H9 (cell line): ENCODE measurements at regions not wholly inside any gene's neighbourhood (a gene's known extent, or its start where the extent isn't known, plus 50 kb on each side); places are given as distances from the start of the nearest gene placed in this dataset.

ENCODE experiments used
- DNase-seq: peaks from one replicate; pipeline ENCODE4 v3.0.0-alpha.2; 2017
- H2AFZ ChIP-seq: one replicate; pipeline ENCODE4 v1.6.1; 2013; ENCODE audit warnings: mild to moderate bottlenecking, low read length, control low read depth, moderate library complexity
- H2AK5ac ChIP-seq: 2 replicates; pipeline ENCODE4 v1.6.1; 2013; ENCODE audit warnings: low read length, control low read depth, mixed read lengths; ENCODE audit not compliant: insufficient read length
- H2BK120ac ChIP-seq: one replicate; pipeline ENCODE4 v1.6.1; 2013; ENCODE audit warnings: low read depth, mild to moderate bottlenecking, low read length, control low read depth, inconsistent platforms; ENCODE audit not compliant: poor library complexity, severe bottlenecking
- H2BK12ac ChIP-seq: 2 replicates; pipeline ENCODE4 v1.6.1; 2013; ENCODE audit warnings: low read length, control low read depth, mixed read lengths, low read depth; ENCODE audit not compliant: insufficient read length
- H2BK15ac ChIP-seq: 2 replicates; pipeline ENCODE4 v1.6.1; 2013; ENCODE audit warnings: low read depth, low read length, control low read depth
- H2BK20ac ChIP-seq: one replicate; pipeline ENCODE4 v1.6.1; 2013; ENCODE audit warnings: low read depth, mild to moderate bottlenecking, low read length, control low read depth, inconsistent platforms; ENCODE audit not compliant: poor library complexity, severe bottlenecking
- H2BK5ac ChIP-seq: 2 replicates; pipeline ENCODE4 v1.6.1; 2013; ENCODE audit warnings: low read length, control low read depth, mixed read lengths; ENCODE audit not compliant: insufficient read length
- H3K14ac ChIP-seq: 2 replicates; pipeline ENCODE4 v1.6.1; 2013; ENCODE audit warnings: low read length, control low read depth; ENCODE audit not compliant: insufficient read depth
- H3K18ac ChIP-seq: 2 replicates; pipeline ENCODE4 v1.6.1; 2013; ENCODE audit warnings: low read depth, mild to moderate bottlenecking, mixed read lengths, low read length, control low read depth; ENCODE audit not compliant: insufficient read length
- H3K23ac ChIP-seq: 2 replicates; pipeline ENCODE4 v1.6.1; 2013; ENCODE audit warnings: low read length, control low read depth, mixed read lengths, low read depth; ENCODE audit not compliant: insufficient read length
- H3K23me2 ChIP-seq: 2 replicates; pipeline ENCODE4 v1.6.1; 2013; ENCODE audit warnings: low read depth, mild to moderate bottlenecking, mixed read lengths, low read length, control low read depth; ENCODE audit not compliant: insufficient read length, poor library complexity, severe bottlenecking
- H3K27ac ChIP-seq: 2 replicates; pipeline ENCODE4 v1.5.1; 2013; ENCODE audit warnings: low read length, control low read depth, mixed read lengths, low read depth; ENCODE audit not compliant: insufficient read length
- H3K27me3 ChIP-seq: 2 replicates; pipeline ENCODE4 v1.6.1; 2013; ENCODE audit warnings: low read length, control low read depth, inconsistent platforms; ENCODE audit not compliant: insufficient read depth
- H3K4ac ChIP-seq: 2 replicates; pipeline ENCODE4 v1.6.1; 2013; ENCODE audit warnings: low read depth, mild to moderate bottlenecking, control low read depth, inconsistent platforms, low read length, moderate library complexity
- H3K4me1 ChIP-seq: 2 replicates; pipeline ENCODE4 v1.6.1; 2013; ENCODE audit warnings: low read length, control low read depth, inconsistent platforms; ENCODE audit not compliant: insufficient read depth
- H3K4me2 ChIP-seq: 2 replicates; pipeline ENCODE4 v1.6.1; 2013; ENCODE audit warnings: low read length, control low read depth, mixed read lengths; ENCODE audit not compliant: insufficient read length, insufficient read depth
- H3K56ac ChIP-seq: 2 replicates; pipeline ENCODE4 v1.6.1; 2013; ENCODE audit warnings: low read depth, mild to moderate bottlenecking, mixed read lengths, low read length, control low read depth; ENCODE audit not compliant: insufficient read length
- H3K79me1 ChIP-seq: 2 replicates; pipeline ENCODE4 v1.6.1; 2013; ENCODE audit warnings: low read depth, mild to moderate bottlenecking, moderate library complexity, low read length, control low read depth, inconsistent platforms; ENCODE audit not compliant: insufficient read depth, poor library complexity, severe bottlenecking
- H3K79me2 ChIP-seq: 2 replicates; pipeline ENCODE4 v1.6.1; 2013; ENCODE audit warnings: low read length, control low read depth, inconsistent platforms; ENCODE audit not compliant: insufficient read depth
- H3K9ac ChIP-seq: 2 replicates; pipeline ENCODE4 v1.6.1; 2013; ENCODE audit warnings: low read length, control low read depth, mixed read lengths; ENCODE audit not compliant: insufficient read length; ENCODE audit errors: extremely low read depth
- H3K9me3 ChIP-seq: one replicate; pipeline ENCODE4 v1.6.1; 2013; ENCODE audit warnings: low read depth, low read length, inconsistent platforms; ENCODE audit not compliant: control insufficient read depth
- H3T11ph ChIP-seq: one replicate; pipeline ENCODE4 v1.6.1; 2013; ENCODE audit warnings: mild to moderate bottlenecking, low read length, control low read depth, inconsistent platforms
- H4K20me1 ChIP-seq: one replicate; pipeline ENCODE4 v1.6.1; 2013; ENCODE audit not compliant: control insufficient read depth, insufficient read length, insufficient read depth
- H4K5ac ChIP-seq: 2 replicates; pipeline ENCODE4 v1.6.1; 2013; ENCODE audit warnings: low read depth, mild to moderate bottlenecking, mixed read lengths, low read length, control low read depth; ENCODE audit not compliant: insufficient read length
- H4K8ac ChIP-seq: replicated peaks from 2 replicates; pipeline ENCODE4 v1.6.1; 2013; ENCODE audit warnings: low read length, control low read depth, mixed read lengths, low read depth; ENCODE audit not compliant: insufficient read length
- H4K91ac ChIP-seq: 2 replicates; pipeline ENCODE4 v1.6.1; 2013; ENCODE audit warnings: low read depth, mild to moderate bottlenecking, moderate library complexity, mixed read lengths, low read length, control low read depth; ENCODE audit not compliant: insufficient read length
- H3K27ac Mint-ChIP-seq, 3 experiments: 2 replicates in 2 of 3; 3 replicates in 1 of 3; pipeline ENCODE4 v1.8.0; 2020 to 2021; ENCODE audit warnings: mixed read lengths in 3 of 3, mild to moderate bottlenecking in 1 of 3, moderate library complexity in 1 of 3
- H3K27me3 Mint-ChIP-seq: 2 replicates; pipeline ENCODE4 v1.8.0; 2021; ENCODE audit warnings: low read depth, mild to moderate bottlenecking, moderate library complexity, mixed read lengths
- H3K36me3 Mint-ChIP-seq, 3 experiments: 2 replicates in 2 of 3; 3 replicates in 1 of 3; pipeline ENCODE4 v1.8.0; 2020 to 2021; ENCODE audit warnings: low read depth in 3 of 3, mixed read lengths in 3 of 3; ENCODE audit not compliant: insufficient read depth in 1 of 3
- H3K4me1 Mint-ChIP-seq, 2 experiments: 2 replicates each; pipeline ENCODE4 v1.8.0; 2020; ENCODE audit warnings: mixed read lengths in 2 of 2
- H3K4me3 Mint-ChIP-seq, 2 experiments: 2 replicates in 1 of 2; 3 replicates in 1 of 2; pipeline ENCODE4 v1.8.0; 2020 to 2021; ENCODE audit warnings: mild to moderate bottlenecking in 2 of 2, mixed read lengths in 2 of 2, moderate library complexity in 1 of 2
- H3K9me3 Mint-ChIP-seq, 2 experiments: 2 replicates in 1 of 2; 3 replicates in 1 of 2; pipeline ENCODE4 v1.8.0; 2020; ENCODE audit warnings: mild to moderate bottlenecking in 2 of 2, mixed read lengths in 2 of 2, moderate library complexity in 1 of 2
- CTCF ChIP-seq: fragments of 200-600 bp; sonication (generic); conservative IDR thresholded peaks from 3 replicates; pipeline ENCODE4 v1.8.0; 2021; ENCODE audit warnings: antibody characterized with exemption, mild to moderate bottlenecking
- WGBS: extraction: QIAGEN DNeasy Blood & Tissue Kit; methylation state at CpG from one replicate; pipeline ENCODE4 v1.1.7; 2013; ENCODE audit warnings: missing lambda C conversion rate, low lambda C conversion rate, mixed read lengths; ENCODE audit not compliant: insufficient read length; ENCODE audit errors: extremely low coverage; 5-methylcytosine and 5-hydroxymethylcytosine counted together

DNA sequence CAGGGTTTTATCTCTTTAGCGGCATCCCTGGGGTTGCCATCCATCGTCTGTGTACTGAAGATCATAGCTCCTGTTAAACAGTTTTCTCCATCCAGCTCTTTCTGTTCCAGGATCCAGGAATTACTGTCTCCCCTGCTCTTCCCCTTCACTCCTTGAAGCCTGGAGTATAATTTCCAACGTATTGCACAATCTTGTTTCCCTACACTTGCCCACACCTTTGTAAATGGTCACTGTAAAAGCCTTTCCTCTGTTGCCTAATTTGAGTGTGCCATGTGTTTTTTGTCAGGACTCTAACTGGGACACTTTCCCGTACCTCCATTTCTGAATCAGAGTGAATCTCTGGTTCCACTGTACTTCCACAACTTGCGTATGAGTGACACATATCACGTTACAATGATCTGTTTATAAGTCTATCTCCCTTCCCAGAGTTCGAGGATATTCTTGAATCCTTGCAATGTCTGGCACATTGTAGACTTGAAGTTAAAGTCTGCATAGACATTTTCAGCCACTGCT lies 199.6 kb upstream of the SNX7 start:
- Histone ChIP-seq H3K9ac (no peak overlapping the region), H3K27ac (no peak overlapping the region), H3K9me3 (no peaks in the 10 kb centered on the region), H3K56ac (no peak overlapping the region), H4K91ac (no peak overlapping the region), H3K4me1 (peaks cover 2% of the 10 kb centered on the region), H3K4me2 (no peak overlapping the region), H4K5ac (no peak overlapping the region), H4K8ac (no peak overlapping the region), H2BK20ac (no peak overlapping the region), H3K18ac (no peak overlapping the region), H2BK5ac (no peak overlapping the region), H2BK12ac (no peak overlapping the region), H4K20me1 (no peaks in the 10 kb centered on the region), H3K4ac (no peak overlapping the region), H3K79me2 (no peaks in the 10 kb centered on the region), H3K27me3 (no peaks in the 10 kb centered on the region), H2BK120ac (no peak overlapping the region), H3K23ac (no peak overlapping the region), H2BK15ac (no peak overlapping the region), H2AK5ac (no peak overlapping the region), H3K23me2 (no peaks in the 10 kb centered on the region), H3K14ac (no peak overlapping the region), H3T11ph (no peak overlapping the region), H3K79me1 (no peaks in the 10 kb centered on the region), H2AFZ (no peak overlapping the region)
- peaks cover 16 to 23% of the 10 kb centered on the region in 2 experiments for H3K4me1 Mint-ChIP-seq
- no peaks in the 10 kb centered on the region for H3K9me3 Mint-ChIP-seq
- no peak for TF ChIP-seq CTCF
- peaks cover 6% of the 10 kb centered on the region; the same call in 1 of the 2 replicates for H3K27me3 Mint-ChIP-seq
- H3K4me3 Mint-ChIP-seq = no peak overlapping the region
- DNase-seq = no peak
- no peak overlapping the region for H3K27ac Mint-ChIP-seq
- no peaks in the 10 kb centered on the region; a peak in 1 of 7 replicates for H3K36me3 Mint-ChIP-seq
- WGBS = no CpG with 5 or more reads among the region's 7 CpGs
